Esophagus muscularis mucosa (tissue), 4 donors: ENCODE measurements at regions not wholly inside any gene's neighbourhood (a gene's known extent, or its start where the extent isn't known, plus 50 kb on each side); places are given as distances from the start of the nearest gene placed in this dataset.

ENCODE experiments used
- DNase-seq: peaks from one replicate; pipeline ENCODE4 v3.0.0-alpha.2; 2017; ENCODE audit errors: extremely low spot score
- H3K27ac ChIP-seq, 4 donors: fragments of 200-600 bp; sonication (generic); replicated peaks in 1 of 4; 1 replicate in 3 of 4; 2 replicates in 1 of 4; pipeline ENCODE4 v1.5.1; 2016 to 2019; ENCODE audit warnings: mild to moderate bottlenecking in 1 of 4
- H3K27me3 ChIP-seq, 4 donors: fragments of 200-600 bp; sonication (generic); one replicate each; pipeline versions ENCODE4 v1.5.1 to v1.6.0; 2016 to 2019
- H3K36me3 ChIP-seq, 4 donors: fragments of 200-600 bp; sonication (generic); one replicate each; pipeline ENCODE4 v1.5.1; 2016 to 2019
- H3K4me1 ChIP-seq, 4 donors: fragments of 200-600 bp; sonication (generic); one replicate each; pipeline ENCODE4 v1.5.1; 2016 to 2019
- H3K4me3 ChIP-seq, 4 donors: fragments of 200-600 bp; sonication (generic); 1 replicate in 2 of 4; 2 replicates in 2 of 4; pipeline ENCODE4 v1.5.1; 2016 to 2019; ENCODE audit warnings: mild to moderate bottlenecking in 4 of 4, moderate library complexity in 1 of 4
- H3K9me3 ChIP-seq, 4 donors: fragments of 200-600 bp; sonication (generic); 1 replicate in 3 of 4; 2 replicates in 1 of 4; pipeline ENCODE4 v1.5.1; 2016 to 2019
- CTCF ChIP-seq, 3 experiments: fragments of 200-600 bp in 2 of 3; fragments of 450-650 bp in 1 of 3; sonication (generic) in 2 of 3; IDR thresholded peaks; one replicate each; pipeline ENCODE4 v1.5.1; 2017 to 2019; ENCODE audit warnings: antibody characterized with exemption in 3 of 3, mild to moderate bottlenecking in 2 of 3, moderate library complexity in 1 of 3
- EP300 ChIP-seq: sonication (generic); formaldehyde crosslinking; IDR thresholded peaks from one replicate; pipeline ENCODE4 v1.6.1; 2017; ENCODE audit warnings: antibody characterized with exemption
- POLR2A ChIP-seq: fragments of 450-650 bp; IDR thresholded peaks from one replicate; pipeline ENCODE4 v1.6.1; 2017; ENCODE audit warnings: antibody characterized with exemption, moderate library complexity, mild to moderate bottlenecking, low read depth
- POLR2AphosphoS5 ChIP-seq, 2 donors: sonication (generic); formaldehyde crosslinking; IDR thresholded peaks; one replicate each; pipeline ENCODE4 v1.6.1; 2017; ENCODE audit warnings: antibody characterized with exemption in 2 of 2
- WGBS: methylation state at CpG from one replicate; pipeline ENCODE4 v1.1.5; 2018; 5-methylcytosine and 5-hydroxymethylcytosine counted together
- intact Hi-C: fragments of 100-400 bp; cut with DNase I; formaldehyde crosslinking; loops from one replicate; pipeline ENCODE4 v1.15.1; 2023

GRCh38 chr5:143495821-143496275 lies 92.4 kb upstream of the NR3C1 start:
- Histone ChIP-seq H3K36me3 (no peaks in the 10 kb centered on the region), H3K4me3 (peak overlapping the region in 1 of 4 donors; percentile 4), H3K9me3 (no peaks in the 10 kb centered on the region), H3K4me1 (peaks cover 17 to 29% (median 20%) of the 10 kb centered on the region in 4 donors), H3K27ac (peak overlapping the region in 1 of 4 donors; percentile 5), H3K27me3 (no peaks in the 10 kb centered on the region)
- TF ChIP-seq CTCF (IDR thresholded peaks at IDR 0.05) = no peak
- no peak for TF ChIP-seq POLR2A
- peak in 1 of 2 donors; percentile 22 for TF ChIP-seq POLR2AphosphoS5 (IDR thresholded peaks at IDR 0.05)
- intact Hi-C loops = no loop called here
- WGBS = 9% methylated on average over 2 of the region's 2 CpGs
- no peak for DNase-seq

GRCh38 chr5:143495110-143495509 lies 91.6 kb upstream of the NR3C1 start:
- DNase-seq = no peak
- H3K36me3 ChIP-seq = no peaks in the 10 kb centered on the region
- intact Hi-C loops = no loop called here
- TF ChIP-seq CTCF (IDR thresholded peaks at IDR 0.05) (no peak), EP300 (no peak), POLR2AphosphoS5 (IDR thresholded peaks at IDR 0.05) (no peak), POLR2A (no peak)
- 87% methylated on average over 2 of the region's 2 CpGs for WGBS
- no peak overlapping the region for H3K27ac ChIP-seq
- H3K27me3 ChIP-seq = no peaks in the 10 kb centered on the region
- H3K4me1 ChIP-seq = peaks cover 17 to 29% (median 20%) of the 10 kb centered on the region in 4 donors
- no peak overlapping the region for H3K4me3 ChIP-seq
- no peaks in the 10 kb centered on the region for H3K9me3 ChIP-seq

DNA sequence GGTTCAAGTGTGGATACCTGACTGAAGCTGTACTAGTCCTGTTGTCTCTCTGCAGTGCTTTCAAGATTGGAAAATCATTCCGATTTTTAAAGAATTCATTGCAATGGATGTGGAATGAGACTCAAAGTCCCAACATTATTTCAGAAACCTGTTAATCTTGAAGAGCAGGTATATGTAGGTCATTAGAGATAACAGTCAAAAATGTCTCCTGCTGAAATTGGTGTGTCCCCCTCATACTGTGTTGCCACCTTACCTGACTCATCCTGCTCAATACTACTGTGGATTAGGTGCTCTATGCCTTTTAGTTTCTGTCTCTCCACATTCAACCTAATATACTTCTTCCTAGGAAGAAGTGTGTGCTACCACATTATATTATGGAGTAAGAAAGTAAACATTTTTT lies 91.1 kb upstream of the NR3C1 start:
- Histone ChIP-seq H3K36me3 (no peaks in the 10 kb centered on the region), H3K4me3 (no peak overlapping the region), H3K9me3 (no peaks in the 10 kb centered on the region), H3K27me3 (no peaks in the 10 kb centered on the region), H3K27ac (no peak overlapping the region), H3K4me1 (peaks cover 17 to 29% (median 20%) of the 10 kb centered on the region in 4 donors)
- intact Hi-C loops = no loop called here
- DNase-seq = no peak
- WGBS = 100% methylated on average over 1 of the region's 1 CpG
- TF ChIP-seq EP300 (no peak), POLR2A (no peak), CTCF (IDR thresholded peaks at IDR 0.05) (no peak), POLR2AphosphoS5 (IDR thresholded peaks at IDR 0.05) (no peak)

- 93% methylated on average over 2 of the region's 2 CpGs for WGBS
- TF ChIP-seq POLR2A (no peak), CTCF (IDR thresholded peaks at IDR 0.05) (no peak), POLR2AphosphoS5 (IDR thresholded peaks at IDR 0.05) (no peak), EP300 (no peak)
- Histone ChIP-seq H3K27ac (no peak overlapping the region), H3K9me3 (no peaks in the 10 kb centered on the region), H3K4me3 (no peak overlapping the region), H3K4me1 (peaks cover 17 to 29% (median 20%) of the 10 kb centered on the region in 4 donors), H3K36me3 (no peaks in the 10 kb centered on the region), H3K27me3 (no peaks in the 10 kb centered on the region)
- intact Hi-C loops = no loop called here
- DNase-seq = no peak
Measured at GRCh38 chr5:143494162-143494561, 90.7 kb upstream of the NR3C1 start.

DNA sequence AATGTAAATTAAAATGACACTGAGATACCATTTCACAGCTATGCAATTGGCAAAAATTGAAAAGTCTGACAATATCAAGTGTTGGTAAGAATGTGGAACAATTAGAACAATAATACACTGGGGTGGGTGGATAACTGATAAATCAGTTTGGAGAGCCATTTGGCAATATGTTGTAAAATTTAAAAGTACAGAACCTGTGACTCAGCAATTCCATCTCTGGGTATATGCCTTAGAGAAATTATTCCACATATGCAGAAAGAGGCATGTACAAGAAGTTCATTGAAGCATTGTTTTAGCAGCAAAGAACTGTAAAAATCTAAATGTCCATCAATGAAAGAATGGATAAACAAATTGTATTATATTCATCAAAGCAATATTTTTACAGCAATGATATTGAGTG lies 89.3 kb upstream of the NR3C1 start:
- no peak for TF ChIP-seq POLR2AphosphoS5 (IDR thresholded peaks at IDR 0.05)
- no peak for TF ChIP-seq POLR2A
- TF ChIP-seq CTCF (IDR thresholded peaks at IDR 0.05) = no peak
- no peak for TF ChIP-seq EP300
- Histone ChIP-seq H3K9me3 (no peaks in the 10 kb centered on the region), H3K4me3 (no peak overlapping the region), H3K27me3 (no peaks in the 10 kb centered on the region), H3K27ac (no peak overlapping the region), H3K4me1 (peaks cover 17 to 29% (median 23%) of the 10 kb centered on the region in 4 donors), H3K36me3 (no peaks in the 10 kb centered on the region)
- DNase-seq = no peak
- intact Hi-C loops = no loop called here
